GM12873 (cell line): ENCODE measurements at regions not wholly inside any gene's neighbourhood (a gene's known extent, or its start where the extent isn't known, plus 50 kb on each side); places are given as distances from the start of the nearest gene placed in this dataset.

Experiments used
- CTCF ChIP-seq: IDR thresholded peaks from 2 replicates; pipeline ENCODE4 v1.5.1; 2012; ENCODE audit warnings: low read depth, mild to moderate bottlenecking, moderate library complexity, low read length, control low read depth; ENCODE audit not compliant: insufficient read depth; ENCODE audit errors: missing control alignments

- TF ChIP-seq CTCF = no peak
These were observed 83.3 kb downstream of the RMI2 start for GRCh38 chr16:11428623-11428953.

GRCh38 chr16:11429123-11429522 is 83.9 kb downstream of the RMI2 start:
- TF ChIP-seq CTCF = no peak

- TF ChIP-seq CTCF = no peak
These were observed 84.6 kb downstream of the RMI2 start for GRCh38 chr16:11429823-11430222.

- no peak for TF ChIP-seq CTCF
These were observed 85.5 kb downstream of the RMI2 start for GRCh38 chr16:11430601-11431317.

GRCh38 chr16:11431915-11432465 is 86.7 kb downstream of the RMI2 start:
- TF ChIP-seq CTCF = no peak

GRCh38 chr16:11432856-11433395 is 87.7 kb downstream of the RMI2 start:
- TF ChIP-seq CTCF = no peak

GRCh38 chr16:11435576-11435975 is 90.3 kb downstream of the RMI2 start:
- TF ChIP-seq CTCF = no peak
